ENCODE measurements at regions not wholly inside any gene's neighbourhood (a gene's known extent, or its start where the extent isn't known, plus 50 kb on each side); places are given as distances from the start of the nearest gene placed in this dataset.

- Histone ChIP-seq H3K4me3 (replicated peaks in 1 of 4; ENCODE audit: control extremely low read depth in 1 of 4, insufficient read depth in 1 of 4, low read depth in 3 of 4, low read length in 4 of 4) (no peak overlapping the region), H3K9me3 (ENCODE audit: control insufficient read depth, insufficient read depth, low read depth, low read length) (no peaks in the 10 kb centered on the region), H3K4me2 (ENCODE audit: extremely low read depth, insufficient read depth, low read length) (no peak overlapping the region), H3K27me3 (ENCODE audit: control insufficient read depth, insufficient read depth, low read length) (no peaks in the 10 kb centered on the region), H3K79me2 (ENCODE audit: control insufficient read depth, insufficient read depth, low read length) (no peaks in the 10 kb centered on the region), H3K36me3 (ENCODE audit: control insufficient read depth, insufficient read depth, low read length) (no peaks in the 10 kb centered on the region), H4K20me1 (ENCODE audit: control insufficient read depth, extremely low read depth, insufficient read depth, low read length) (no peaks in the 10 kb centered on the region), H3K4me1 (ENCODE audit: control insufficient read depth, extremely low read depth, insufficient read depth, low read length) (no peaks in the 10 kb centered on the region), H3K9ac (ENCODE audit: insufficient read depth, low read length) (no peak overlapping the region), H2AFZ (ENCODE audit: low read length) (no peak overlapping the region), H3K27ac (ENCODE audit: insufficient read depth, low read length) (no peak overlapping the region)
- DNase-seq (ENCODE audit: low read depth in 2 of 2) = no peak
- TF ChIP-seq EZH2 (IDR thresholded peaks at IDR 0.05; ENCODE audit: low read length, missing control alignments) (no peak), CTCF (conservative IDR thresholded peaks at IDR 0.05 in 1 of 2, IDR thresholded peaks at IDR 0.05 in 1 of 2; ENCODE audit: low read depth in 1 of 2, low read length in 2 of 2) (no peak)
These were observed 115.3 kb upstream of the TEX51 start for GRCh38 chr2:126783341-126783740.

- H3K9me3 ChIP-seq (ENCODE audit: control insufficient read depth, insufficient read depth, low read depth, low read length) = no peaks in the 10 kb centered on the region
- TF ChIP-seq EZH2 (IDR thresholded peaks at IDR 0.05; ENCODE audit: low read length, missing control alignments) = no peak
- no peak for TF ChIP-seq CTCF (conservative IDR thresholded peaks at IDR 0.05 in 1 of 2, IDR thresholded peaks at IDR 0.05 in 1 of 2; ENCODE audit: low read depth in 1 of 2, low read length in 2 of 2)
- no peaks in the 10 kb centered on the region for H4K20me1 ChIP-seq (ENCODE audit: control insufficient read depth, extremely low read depth, insufficient read depth, low read length)
- H3K27me3 ChIP-seq (ENCODE audit: control insufficient read depth, insufficient read depth, low read length) = no peaks in the 10 kb centered on the region
- H3K27ac ChIP-seq (ENCODE audit: insufficient read depth, low read length) = no peak overlapping the region
- no peak overlapping the region for H3K9ac ChIP-seq (ENCODE audit: insufficient read depth, low read length)
- no peak overlapping the region for H3K4me3 ChIP-seq (replicated peaks in 1 of 4; ENCODE audit: control extremely low read depth in 1 of 4, insufficient read depth in 1 of 4, low read depth in 3 of 4, low read length in 4 of 4)
- H3K79me2 ChIP-seq (ENCODE audit: control insufficient read depth, insufficient read depth, low read length) = no peaks in the 10 kb centered on the region
- no peak for DNase-seq (ENCODE audit: low read depth in 2 of 2)
- no peaks in the 10 kb centered on the region for H3K36me3 ChIP-seq (ENCODE audit: control insufficient read depth, insufficient read depth, low read length)
- no peak overlapping the region for H3K4me2 ChIP-seq (ENCODE audit: extremely low read depth, insufficient read depth, low read length)
- no peak overlapping the region for H2AFZ ChIP-seq (ENCODE audit: low read length)
- H3K4me1 ChIP-seq (ENCODE audit: control insufficient read depth, extremely low read depth, insufficient read depth, low read length) = no peaks in the 10 kb centered on the region
These were observed 114.6 kb upstream of the TEX51 start for GRCh38 chr2:126784045-126784444.

GRCh38 chr2:126784621-126785020 lies 114.1 kb upstream of the TEX51 start:
- H3K79me2 ChIP-seq (ENCODE audit: control insufficient read depth, insufficient read depth, low read length) = no peaks in the 10 kb centered on the region
- TF ChIP-seq EZH2 (IDR thresholded peaks at IDR 0.05; ENCODE audit: low read length, missing control alignments) (no peak), CTCF (conservative IDR thresholded peaks at IDR 0.05 in 1 of 2, IDR thresholded peaks at IDR 0.05 in 1 of 2; ENCODE audit: low read depth in 1 of 2, low read length in 2 of 2) (no peak)
- no peak for DNase-seq (ENCODE audit: low read depth in 2 of 2)

More at GRCh38 chr2:126784621-126785020, 114.1 kb upstream of the TEX51 start:
- H3K27me3 ChIP-seq (ENCODE audit: control insufficient read depth, insufficient read depth, low read length) = no peaks in the 10 kb centered on the region
- no peak overlapping the region for H3K4me2 ChIP-seq (ENCODE audit: extremely low read depth, insufficient read depth, low read length)
- H4K20me1 ChIP-seq (ENCODE audit: control insufficient read depth, extremely low read depth, insufficient read depth, low read length) = no peaks in the 10 kb centered on the region
- H3K27ac ChIP-seq (ENCODE audit: insufficient read depth, low read length) = no peak overlapping the region
- H2AFZ ChIP-seq (ENCODE audit: low read length) = no peak overlapping the region
- no peak overlapping the region for H3K4me3 ChIP-seq (replicated peaks in 1 of 4; ENCODE audit: control extremely low read depth in 1 of 4, insufficient read depth in 1 of 4, low read depth in 3 of 4, low read length in 4 of 4)
- H3K9me3 ChIP-seq (ENCODE audit: control insufficient read depth, insufficient read depth, low read depth, low read length) = no peaks in the 10 kb centered on the region
- no peaks in the 10 kb centered on the region for H3K4me1 ChIP-seq (ENCODE audit: control insufficient read depth, extremely low read depth, insufficient read depth, low read length)
- no peak overlapping the region for H3K9ac ChIP-seq (ENCODE audit: insufficient read depth, low read length)
- H3K36me3 ChIP-seq (ENCODE audit: control insufficient read depth, insufficient read depth, low read length) = no peaks in the 10 kb centered on the region
